ENCODE measurements at regions not wholly inside any gene's neighbourhood (a gene's known extent, or its start where the extent isn't known, plus 50 kb on each side); places are given as distances from the start of the nearest gene placed in this dataset.

GRCh38 chr10:33754052-33754451 is 419.6 kb upstream of the NRP1 start:
- TF ChIP-seq, protein P1, sequence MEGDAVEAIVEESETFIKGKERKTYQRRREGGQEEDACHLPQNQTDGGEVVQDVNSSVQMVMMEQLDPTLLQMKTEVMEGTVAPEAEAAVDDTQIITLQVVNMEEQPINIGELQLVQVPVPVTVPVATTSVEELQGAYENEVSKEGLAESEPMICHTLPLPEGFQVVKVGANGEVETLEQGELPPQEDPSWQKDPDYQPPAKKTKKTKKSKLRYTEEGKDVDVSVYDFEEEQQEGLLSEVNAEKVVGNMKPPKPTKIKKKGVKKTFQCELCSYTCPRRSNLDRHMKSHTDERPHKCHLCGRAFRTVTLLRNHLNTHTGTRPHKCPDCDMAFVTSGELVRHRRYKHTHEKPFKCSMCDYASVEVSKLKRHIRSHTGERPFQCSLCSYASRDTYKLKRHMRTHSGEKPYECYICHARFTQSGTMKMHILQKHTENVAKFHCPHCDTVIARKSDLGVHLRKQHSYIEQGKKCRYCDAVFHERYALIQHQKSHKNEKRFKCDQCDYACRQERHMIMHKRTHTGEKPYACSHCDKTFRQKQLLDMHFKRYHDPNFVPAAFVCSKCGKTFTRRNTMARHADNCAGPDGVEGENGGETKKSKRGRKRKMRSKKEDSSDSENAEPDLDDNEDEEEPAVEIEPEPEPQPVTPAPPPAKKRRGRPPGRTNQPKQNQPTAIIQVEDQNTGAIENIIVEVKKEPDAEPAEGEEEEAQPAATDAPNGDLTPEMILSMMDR (IDR thresholded peaks at IDR 0.05; ENCODE audit: low read depth, low read length, poor library complexity, severe bottlenecking), result no peak
- no peak for TF ChIP-seq EZH2phosphoT487 (IDR thresholded peaks at IDR 0.05; ENCODE audit: borderline replicate concordance, low read length)
